ENCODE measurements at regions not wholly inside any gene's neighbourhood (a gene's known extent, or its start where the extent isn't known, plus 50 kb on each side); places are given as distances from the start of the nearest gene placed in this dataset.
"Not testable (repeated sequence)": the region's sequence is repeated elsewhere in the genome, so short reads cannot be mapped to it uniquely, and the experiment has no call there.

DNA sequence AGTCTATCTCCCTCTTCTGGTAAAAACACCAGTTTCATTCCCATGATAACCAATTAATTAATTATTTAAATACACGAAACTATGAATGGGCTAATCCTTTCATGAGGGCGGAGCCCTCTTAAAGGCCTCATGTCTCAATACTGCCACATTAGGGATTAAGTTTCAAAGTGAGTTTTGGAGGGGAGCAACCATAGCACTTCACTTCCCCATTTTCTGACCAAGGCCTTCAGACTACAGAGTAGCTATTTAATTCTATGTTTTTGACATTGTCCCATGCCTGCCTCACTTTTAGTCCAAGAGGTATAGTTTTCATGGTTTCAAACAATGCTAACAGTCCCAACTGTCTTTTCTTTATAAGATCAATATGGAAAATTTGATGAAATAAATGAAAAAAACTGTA is 618.6 kb downstream of the ZWINT start:
- DNase-seq = no peak

DNA sequence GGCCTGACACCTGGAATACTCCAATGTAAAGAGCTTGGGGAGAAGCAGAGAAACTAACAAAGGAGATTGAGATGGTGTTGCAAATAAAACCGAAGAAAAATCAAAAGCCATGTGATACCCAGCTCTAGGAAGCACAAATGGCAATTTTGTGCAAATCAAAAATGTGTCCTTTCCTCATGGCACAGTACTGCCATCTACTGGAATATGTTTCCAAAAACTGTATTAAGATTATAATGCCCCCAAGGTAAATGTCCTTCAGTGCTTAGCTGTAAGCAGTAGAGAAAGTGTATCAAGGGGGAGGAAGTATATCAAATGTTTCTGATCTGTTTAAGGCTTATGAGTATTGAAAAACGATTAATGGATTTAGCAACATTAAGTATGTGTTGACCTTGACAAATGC is 620.3 kb downstream of the ZWINT start:
- DNase-seq = peak; percentile 62

- no peak for DNase-seq
Measured at GRCh38 chr10:55740110-55740509, 620.9 kb downstream of the ZWINT start.

- DNase-seq = no peak
Measured at GRCh38 chr10:55734112-55734511, 626.9 kb downstream of the ZWINT start.

DNA sequence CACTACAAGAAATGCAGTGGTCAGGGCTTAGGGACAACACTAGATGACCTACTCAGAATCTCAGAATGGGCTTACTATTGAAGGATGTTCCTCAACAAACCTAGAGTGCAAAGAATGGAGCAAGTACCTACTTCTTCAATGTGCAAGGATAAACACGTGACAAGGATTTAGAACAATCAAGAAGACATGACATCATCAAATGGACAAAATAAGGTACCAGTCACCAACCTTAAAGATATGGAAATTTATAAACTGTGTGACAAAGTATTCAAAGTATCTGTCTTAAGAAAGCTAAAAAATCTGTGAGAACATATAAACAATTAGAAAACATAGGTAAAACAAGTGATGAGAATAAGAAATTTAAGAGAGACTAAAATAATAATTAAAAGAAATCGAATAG is 656.1 kb downstream of the ZWINT start:
- DNase-seq = no peak

DNA sequence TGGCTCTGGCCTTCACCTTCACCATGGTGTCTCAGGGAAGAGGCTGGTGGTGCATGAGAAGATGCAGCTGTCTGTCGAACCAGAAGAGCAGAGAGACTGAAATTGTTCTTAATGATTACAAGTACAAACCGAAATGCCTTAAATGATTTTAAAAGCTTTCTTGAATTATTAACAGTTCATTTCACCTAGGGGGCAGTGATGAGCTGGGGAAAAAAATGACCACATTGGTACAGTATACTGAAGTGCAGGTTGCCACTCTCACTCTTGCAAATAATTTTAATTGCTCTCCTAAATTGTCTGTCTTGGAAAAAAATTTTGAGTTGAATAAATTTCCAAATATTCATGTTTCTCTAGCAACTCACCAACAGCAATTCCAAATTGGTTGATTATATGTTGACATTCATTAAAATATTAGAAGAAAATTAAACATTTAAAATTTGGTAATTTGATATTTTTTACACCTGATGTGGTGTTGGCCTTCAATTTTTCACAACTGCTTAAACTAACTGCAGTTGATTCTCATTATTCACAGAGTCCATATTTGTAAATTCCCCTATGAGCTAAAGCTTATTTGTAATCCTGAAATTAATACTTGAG is 692.6 kb downstream of the ZWINT start:
- DNase-seq = no peak

DNA sequence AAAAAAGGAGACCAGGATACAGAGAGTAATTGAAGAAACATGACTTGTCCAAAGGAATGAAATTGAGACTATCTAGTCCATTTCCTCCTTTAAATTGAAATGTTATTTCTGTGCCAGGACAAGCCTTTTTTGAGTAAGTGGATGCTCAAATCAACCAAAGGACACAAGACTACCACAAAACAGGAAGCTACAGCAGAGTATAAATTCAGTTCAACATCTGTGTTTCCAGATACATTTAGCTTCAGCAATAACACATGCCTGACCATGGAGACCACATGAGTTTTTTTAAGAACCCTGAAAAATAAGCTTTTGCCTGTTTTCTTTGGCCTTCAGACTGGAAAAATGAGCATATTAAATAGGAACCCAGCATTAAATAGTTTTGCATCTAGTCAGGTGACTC is 707.5 kb downstream of the ZWINT start:
- no peak for DNase-seq

GRCh38 chr10:55641601-55642000 is 719.5 kb downstream of the ZWINT start:
- DNase-seq = no peak

GRCh38 chr10:55631071-55631654 is 729.9 kb downstream of the ZWINT start:
- DNase-seq = no peak

DNA sequence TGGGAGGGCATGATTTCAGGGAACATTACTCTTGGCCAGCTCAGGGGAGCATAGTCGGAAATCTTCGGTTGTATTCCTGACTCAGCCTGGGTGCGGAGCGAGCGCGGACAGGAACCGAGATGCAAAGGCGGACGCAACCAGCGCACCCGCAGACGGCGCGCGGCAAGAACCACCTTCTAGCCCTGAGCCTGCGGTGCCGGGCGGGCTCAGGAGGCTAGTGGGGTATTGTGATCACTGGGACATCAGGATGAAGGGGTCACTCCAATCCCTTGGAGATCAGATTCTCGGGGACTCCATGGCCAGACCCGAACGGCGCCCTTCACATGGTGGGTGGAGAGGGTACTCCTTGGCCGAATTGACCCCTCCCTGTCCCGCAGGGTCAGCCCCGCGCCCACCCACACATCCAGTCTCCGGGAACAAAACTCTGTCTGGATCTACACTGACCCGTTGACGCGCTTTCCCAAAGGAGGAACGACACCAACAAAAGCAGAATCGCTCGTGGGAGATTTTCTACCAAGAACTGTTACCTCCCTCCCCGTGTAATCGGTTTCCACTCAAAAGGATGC is 730.5 kb downstream of the ZWINT start:
- DNase-seq = no peak

GRCh38 chr10:55629793-55630490 is 731.1 kb downstream of the ZWINT start:
- DNase-seq = no peak

DNA sequence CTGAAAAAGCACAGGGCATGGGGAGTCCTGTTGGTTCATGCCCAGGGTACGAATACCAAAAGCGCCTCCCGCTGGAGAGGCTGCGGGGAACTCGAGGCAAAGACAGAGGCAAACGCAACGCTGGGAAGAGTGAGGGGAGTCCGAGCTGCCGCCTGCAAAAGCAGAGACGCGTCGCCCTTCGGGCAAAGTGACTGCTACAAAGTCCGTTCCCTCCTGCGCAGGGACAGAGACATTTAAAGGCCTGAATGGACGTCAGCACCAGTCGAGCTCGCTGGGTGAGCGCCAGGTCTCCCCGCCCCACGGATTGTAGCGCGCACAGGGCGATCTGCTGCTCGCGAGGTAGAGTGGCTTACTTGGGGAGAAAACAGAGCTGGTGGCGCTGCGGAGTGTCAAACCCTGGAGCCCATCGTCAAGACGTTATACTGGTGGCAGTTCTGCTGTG is 732.8 kb downstream of the ZWINT start:
- no peak for DNase-seq

DNA sequence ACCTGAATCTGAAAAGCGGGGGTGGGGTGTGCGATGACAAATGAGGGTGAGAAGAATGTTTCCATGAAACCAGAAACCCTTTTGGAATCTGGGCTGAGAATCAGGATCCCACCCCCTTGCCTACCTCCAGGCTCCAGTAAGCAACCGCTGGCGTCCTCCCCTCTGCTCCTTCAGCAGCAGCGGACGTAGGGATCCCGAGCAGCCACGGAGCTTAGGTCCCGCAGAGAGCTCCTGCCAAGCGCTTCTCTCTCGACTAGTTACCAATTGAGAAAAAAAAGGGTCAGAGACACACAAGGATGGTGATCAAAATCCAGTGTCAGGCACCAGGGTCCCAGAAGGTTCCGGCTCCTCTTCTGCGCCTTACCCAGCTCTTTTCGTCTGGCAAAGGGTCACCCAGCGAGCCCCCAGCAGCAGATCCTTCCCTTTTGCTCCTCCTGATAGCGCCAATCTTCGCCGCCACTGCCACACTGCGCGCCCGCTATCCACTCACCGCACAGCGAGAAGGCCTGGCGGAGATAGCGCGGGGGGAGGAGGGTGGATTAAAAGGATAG is 733.5 kb downstream of the ZWINT start:
- no peak for DNase-seq

DNA sequence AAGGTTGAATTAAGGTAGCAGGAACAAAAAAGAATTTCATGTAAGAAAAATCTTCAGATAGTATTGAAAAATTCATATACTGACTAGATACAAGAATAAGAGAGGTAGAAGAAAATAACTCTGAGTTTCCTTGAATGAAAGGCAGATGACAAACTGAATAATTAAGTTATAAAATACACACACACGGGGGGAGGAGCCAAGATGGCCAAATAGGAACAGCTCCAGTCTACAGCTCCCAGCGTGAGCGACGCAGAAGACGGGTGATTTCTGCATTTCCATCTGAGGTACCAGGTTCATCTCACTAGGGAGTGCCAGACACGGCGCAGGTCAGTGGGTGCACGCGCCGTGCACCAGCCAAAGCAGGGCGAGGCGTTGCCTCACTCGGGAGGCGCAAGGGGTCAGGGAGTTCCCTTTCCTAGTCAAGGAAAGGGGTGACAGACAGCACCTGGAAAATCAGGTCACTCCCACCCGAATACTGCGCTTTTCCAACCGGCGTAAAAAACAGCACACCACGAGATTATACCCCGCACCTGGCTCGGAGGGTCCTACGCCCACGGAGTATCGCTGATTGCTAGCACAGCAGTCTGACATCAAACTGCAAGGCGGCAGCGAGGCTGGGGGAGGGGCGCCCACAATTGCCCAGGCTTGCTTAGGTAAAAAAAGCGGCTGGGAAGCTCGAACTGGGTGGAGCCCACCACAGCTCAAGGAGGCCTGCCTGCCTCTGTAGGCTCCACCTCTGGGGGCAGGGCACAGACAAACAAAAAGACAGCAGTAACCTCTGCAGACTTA is 759.2 kb downstream of the ZWINT start:
- DNase-seq = not testable (repeated sequence)

- no peak for DNase-seq
Measured at GRCh38 chr10:55551603-55552002, 750.6 kb upstream of the PCDH15 start.

- DNase-seq = no peak
Measured at GRCh38 chr10:55550236-55550635, 749.2 kb upstream of the PCDH15 start.

DNA sequence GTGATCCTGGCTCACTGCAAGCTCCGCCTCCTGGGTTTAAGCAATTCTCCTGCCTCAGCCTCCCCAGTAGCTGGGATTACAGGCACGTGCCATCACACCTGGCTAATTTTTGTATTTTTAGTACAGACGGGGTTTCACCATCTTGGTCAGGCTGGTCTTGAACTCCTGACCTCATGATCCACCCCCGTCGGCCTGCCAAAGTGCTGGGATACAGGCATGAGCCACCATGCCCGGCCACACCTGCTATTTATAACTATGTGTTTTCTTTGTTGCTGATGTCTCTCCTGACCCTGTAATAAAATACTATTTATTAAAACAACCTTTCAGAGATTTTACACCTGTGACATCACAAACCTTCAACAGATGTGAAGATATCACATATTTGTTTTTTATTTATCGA is 736.5 kb upstream of the PCDH15 start:
- not testable (repeated sequence) for DNase-seq

DNA sequence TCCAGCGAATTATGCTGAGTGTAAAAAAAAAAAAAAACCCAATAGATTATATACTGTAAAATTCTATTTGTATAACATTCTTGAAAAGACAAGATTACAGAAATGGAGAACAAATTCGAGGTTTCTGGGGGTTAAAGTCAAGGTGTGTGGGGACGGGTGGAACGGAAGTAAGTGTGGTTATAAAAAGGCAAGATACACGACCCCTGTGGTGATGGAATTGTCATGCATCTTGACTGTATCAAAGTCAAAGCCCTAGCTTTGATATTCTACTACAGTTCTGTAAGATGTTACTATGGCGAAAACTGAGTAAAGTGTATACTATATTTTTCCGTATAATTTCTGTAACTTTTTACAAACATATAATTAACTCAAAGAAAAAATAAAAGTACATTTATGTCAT is 718.2 kb upstream of the PCDH15 start:
- no peak for DNase-seq

DNA sequence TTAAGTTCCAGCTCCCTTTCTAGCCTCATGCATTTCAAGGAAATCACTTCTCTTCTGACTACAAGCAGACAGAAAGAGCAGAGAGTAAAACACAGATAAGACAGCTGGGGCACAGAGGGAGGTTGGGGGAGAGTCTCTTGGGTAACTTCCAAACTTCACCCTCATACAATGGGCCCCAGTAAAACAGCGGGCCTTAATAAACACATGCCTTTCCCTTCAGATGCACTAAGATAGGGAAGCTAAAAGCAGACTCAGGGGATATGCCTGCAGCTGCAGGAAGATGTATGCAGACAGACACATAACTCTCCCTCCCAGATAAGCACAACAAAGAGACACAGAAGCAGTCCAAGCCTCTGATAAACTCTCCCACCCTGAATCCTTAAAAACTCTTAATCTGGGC is 717.4 kb upstream of the PCDH15 start:
- not testable (repeated sequence) for DNase-seq

GRCh38 chr10:55509168-55509567 is 708.1 kb upstream of the PCDH15 start:
- no peak for DNase-seq

DNA sequence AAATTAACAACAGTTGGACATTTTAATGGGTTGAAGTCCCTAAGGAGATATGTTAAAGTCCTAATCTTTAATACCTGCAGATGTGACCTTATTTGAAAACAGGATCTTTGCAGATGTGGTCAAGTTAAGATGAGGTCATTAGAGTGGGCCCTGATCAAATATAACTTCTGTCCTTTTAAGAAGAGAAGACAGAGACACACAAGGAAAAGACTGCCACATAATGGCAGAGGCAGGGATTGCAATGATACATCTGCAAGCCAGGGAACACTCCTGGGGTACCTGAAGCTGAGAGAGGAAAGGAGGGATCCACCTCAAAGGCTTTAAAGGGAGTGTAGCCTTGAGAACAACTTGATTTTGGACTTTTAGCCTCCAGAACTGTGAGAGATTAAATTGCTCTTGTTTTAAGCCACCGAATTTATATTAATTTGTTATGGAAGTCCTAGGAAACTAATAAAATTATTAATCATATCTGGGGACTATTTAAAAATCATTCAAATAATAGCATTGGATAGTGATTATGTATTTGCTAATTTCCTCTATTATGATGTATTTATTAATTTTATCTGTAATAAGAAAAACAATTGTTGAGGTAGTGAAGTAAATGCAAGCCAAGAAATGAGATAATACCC is 700.0 kb upstream of the PCDH15 start:
- DNase-seq = no peak

DNA sequence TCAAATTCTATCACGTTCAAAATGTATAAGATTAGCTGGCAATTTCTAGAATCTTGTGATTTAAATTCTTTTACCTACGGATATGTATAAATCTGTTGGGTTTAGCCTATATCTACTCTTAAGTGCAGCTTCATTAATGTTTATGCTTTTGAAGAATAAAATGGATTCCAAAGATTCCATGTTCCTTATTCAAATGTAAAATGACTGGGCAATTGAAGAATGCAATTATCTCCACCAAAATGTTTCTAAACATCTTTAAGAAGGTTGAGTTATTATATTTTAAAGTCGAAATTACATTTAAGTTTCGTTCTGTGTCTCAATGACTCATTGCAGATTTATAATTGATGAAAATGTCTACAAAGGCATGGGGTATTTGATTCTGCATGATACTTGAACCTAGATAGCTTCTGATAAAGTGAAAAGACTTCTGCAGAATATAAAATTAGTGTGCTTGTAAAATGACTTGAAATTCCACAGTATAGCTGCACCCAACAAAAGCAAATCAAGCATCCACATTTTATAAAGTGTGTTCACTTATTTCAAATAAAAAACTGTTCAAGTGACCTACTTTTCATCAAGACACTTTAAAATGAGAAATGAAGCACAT is 697.0 kb upstream of the PCDH15 start:
- DNase-seq = no peak
